Transverse colon (tissue), 4 donors: ENCODE measurements at regions not wholly inside any gene's neighbourhood (a gene's known extent, or its start where the extent isn't known, plus 50 kb on each side); places are given as distances from the start of the nearest gene placed in this dataset.

Experiments used
- CTCF ChIP-seq, 5 experiments: fragments of 200-600 bp in 3 of 5; fragments of 450-650 bp in 2 of 5; sonication (generic) in 3 of 5; IDR thresholded peaks; 1 replicate in 2 of 5; 2 replicates in 3 of 5; pipeline ENCODE4 v1.5.1; 2016 to 2017; ENCODE audit warnings: antibody characterized with exemption in 5 of 5, inconsistent platforms in 3 of 5, mild to moderate bottlenecking in 2 of 5, moderate library complexity in 1 of 5
- EP300 ChIP-seq: sonication (generic); formaldehyde crosslinking; IDR thresholded peaks from one replicate; pipeline ENCODE4 v1.6.1; 2017; ENCODE audit warnings: antibody characterized with exemption, low read depth
- POLR2A ChIP-seq: fragments of 450-650 bp; IDR thresholded peaks from one replicate; pipeline ENCODE4 v1.6.1; 2016; ENCODE audit warnings: antibody characterized with exemption, mild to moderate bottlenecking, moderate library complexity
- POLR2AphosphoS5 ChIP-seq, 3 donors: sonication (generic); formaldehyde crosslinking; IDR thresholded peaks; one replicate each; pipeline ENCODE4 v1.6.1; 2016; ENCODE audit warnings: antibody characterized with exemption in 3 of 3

GRCh38 chr4:112069110-112069509 lies 76.1 kb upstream of the FAM241A start:
- TF ChIP-seq POLR2A: no peak
- no peak for TF ChIP-seq EP300
- TF ChIP-seq CTCF (IDR thresholded peaks at IDR 0.05): no peak
- no peak for TF ChIP-seq POLR2AphosphoS5 (IDR thresholded peaks at IDR 0.05)
